ENCODE measurements at regions not wholly inside any gene's neighbourhood (a gene's known extent, or its start where the extent isn't known, plus 50 kb on each side); places are given as distances from the start of the nearest gene placed in this dataset.

DNA sequence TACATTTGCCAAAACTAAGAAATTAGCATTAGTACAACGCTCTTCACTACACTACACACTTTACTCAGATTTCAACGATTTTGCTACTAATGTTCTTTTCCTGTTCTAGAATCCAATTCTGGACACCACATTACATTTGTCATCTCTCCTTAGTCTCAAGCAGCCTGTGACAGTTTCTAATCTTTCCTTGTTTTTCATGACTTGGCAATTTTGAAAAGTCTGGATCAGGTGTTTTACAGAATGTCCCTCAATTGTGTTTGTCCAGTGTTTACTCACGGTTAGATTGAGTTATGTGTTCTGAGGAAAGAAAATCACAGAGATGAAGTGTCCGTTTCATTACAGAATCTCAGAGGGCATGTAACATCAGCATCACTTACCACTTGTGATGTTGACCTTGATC is 372.6 kb downstream of the TFAP2A start:
- TF ChIP-seq GATA2 (IDR thresholded peaks at IDR 0.05; ENCODE audit: low read depth, low read length) (no peak), GATA3 (IDR thresholded peaks at IDR 0.05; ENCODE audit: low read depth, low read length) (no peak)

All from SH-SY5Y (cell line).